RCC 7860 (cell line): ENCODE measurements at regions not wholly inside any gene's neighbourhood (a gene's known extent, or its start where the extent isn't known, plus 50 kb on each side); places are given as distances from the start of the nearest gene placed in this dataset.
"Not testable (repeated sequence)": the region's sequence is repeated elsewhere in the genome, so short reads cannot be mapped to it uniquely, and the experiment has no call there.

Source experiments
- DNase-seq: peaks from one replicate; pipeline ENCODE4 v3.0.0-alpha.2; 2015; ENCODE audit warnings: low spot score
- FAIRE-seq: peaks from 2 replicates; lab custom pipeline; 2012; peaks lifted over from hg19 to GRCh38; lab: Jason Lieb, UNC

DNA sequence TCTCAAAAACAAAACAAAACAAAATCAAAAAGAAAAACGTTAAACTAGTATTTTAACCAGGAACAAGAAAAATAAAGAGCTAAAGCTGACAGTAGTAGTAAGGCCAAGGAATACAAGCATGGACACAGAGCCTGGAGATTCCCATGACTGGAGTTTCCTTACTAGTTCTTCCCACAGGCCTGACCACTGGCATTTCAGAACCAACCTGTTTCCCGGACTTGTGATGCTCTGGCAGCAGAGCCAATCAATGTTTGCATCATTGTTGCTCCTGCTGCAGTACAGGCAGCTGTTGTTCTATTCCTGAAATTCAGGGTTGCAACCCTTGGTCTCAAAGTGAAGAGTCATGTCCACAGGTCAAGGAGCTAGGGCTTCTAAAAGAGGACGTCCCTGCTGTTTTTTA, 111.3 kb upstream of the WARS2 start:
- FAIRE-seq = no peak
- DNase-seq = no peak

- no peak for FAIRE-seq
- no peak for DNase-seq
Observed at GRCh38 chr1:119253366-119253765, 112.9 kb upstream of the WARS2 start.

- FAIRE-seq (no peak), DNase-seq (peak; percentile 17)
Observed at GRCh38 chr1:119254067-119254720, 113.7 kb upstream of the WARS2 start.

- DNase-seq, FAIRE-seq: not testable (repeated sequence)
Observed at GRCh38 chr1:119256089-119256488, 112.5 kb upstream of the HAO2 start.

DNA sequence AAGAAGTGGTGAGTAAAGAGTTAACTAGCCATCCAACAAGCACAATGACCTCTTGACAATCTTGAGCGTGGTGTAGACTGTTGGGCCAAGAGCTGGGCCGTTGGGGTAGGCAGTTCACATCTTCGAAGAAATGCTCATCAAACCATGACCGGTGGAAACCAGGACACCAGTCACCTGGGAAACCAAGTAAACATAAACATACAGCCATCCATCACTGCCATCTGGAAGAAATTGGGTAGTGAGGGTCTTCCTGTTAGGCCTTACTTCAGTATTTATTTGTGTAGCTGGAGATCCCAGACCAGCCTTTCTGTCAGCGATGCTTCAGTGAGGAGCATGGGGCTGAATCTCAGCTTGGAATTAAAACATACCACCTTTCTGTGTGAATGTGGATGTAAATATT, 108.1 kb upstream of the HAO2 start:
- no peak for FAIRE-seq
- no peak for DNase-seq

DNA sequence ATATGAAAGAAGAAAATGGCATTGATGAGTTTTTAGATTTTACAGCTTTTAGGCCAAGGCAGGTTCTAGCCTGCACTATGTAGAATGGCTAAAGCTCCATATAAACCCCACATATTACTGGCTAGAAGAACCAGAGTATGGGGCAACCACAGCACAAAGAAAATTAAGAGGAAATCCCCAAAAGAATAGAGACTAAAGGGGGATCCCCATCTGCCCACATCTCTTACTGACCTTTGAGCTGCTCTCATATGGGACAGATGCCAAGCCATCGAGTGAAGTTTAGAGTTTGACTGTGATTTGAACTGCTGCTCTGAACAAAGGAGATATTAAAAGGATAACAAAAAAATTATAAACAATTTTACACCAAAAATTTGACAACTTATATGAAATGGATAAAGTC, 102.2 kb upstream of the HAO2 start:
- DNase-seq = no peak
- no peak for FAIRE-seq

DNA sequence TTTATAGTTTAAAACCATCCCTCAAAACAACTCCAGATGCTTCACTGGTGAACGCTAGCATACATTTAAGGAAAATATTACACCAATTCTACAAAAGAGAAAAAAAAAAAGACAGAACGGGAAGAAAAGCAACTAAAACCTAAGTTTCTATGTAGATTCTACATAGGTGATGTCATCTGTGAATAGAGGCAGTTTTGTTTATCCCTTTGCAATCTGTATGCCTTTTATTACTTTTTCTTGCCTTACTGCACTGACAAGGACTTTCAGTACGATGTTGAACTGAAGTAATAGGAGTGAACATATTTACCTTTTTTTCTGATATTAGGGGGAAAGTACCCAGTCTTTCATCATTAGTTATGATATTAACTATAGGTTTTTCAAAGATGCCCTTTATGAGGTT, 101.7 kb upstream of the HAO2 start:
- DNase-seq = no peak
- FAIRE-seq = no peak

DNA sequence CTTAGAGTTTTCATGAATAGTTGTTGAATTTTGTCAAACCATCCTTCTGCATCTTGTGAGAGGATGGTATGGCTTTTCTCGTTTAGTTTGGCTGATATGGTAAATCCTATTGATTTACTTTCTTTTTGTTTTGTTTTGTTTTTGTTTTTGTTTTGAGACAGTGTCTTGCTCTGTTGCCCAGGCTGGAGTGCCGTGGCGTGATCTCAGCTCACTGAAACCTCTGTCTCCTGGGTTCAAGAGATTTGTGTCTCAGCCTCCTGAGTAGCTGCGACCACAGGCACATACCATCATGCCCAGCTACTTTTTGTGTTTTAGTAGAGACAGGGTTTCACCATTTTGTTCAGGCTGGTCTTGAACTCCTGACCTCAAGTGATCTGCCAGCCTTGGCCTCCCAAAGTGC, 101.3 kb upstream of the HAO2 start:
- not testable (repeated sequence) for DNase-seq, FAIRE-seq

DNA sequence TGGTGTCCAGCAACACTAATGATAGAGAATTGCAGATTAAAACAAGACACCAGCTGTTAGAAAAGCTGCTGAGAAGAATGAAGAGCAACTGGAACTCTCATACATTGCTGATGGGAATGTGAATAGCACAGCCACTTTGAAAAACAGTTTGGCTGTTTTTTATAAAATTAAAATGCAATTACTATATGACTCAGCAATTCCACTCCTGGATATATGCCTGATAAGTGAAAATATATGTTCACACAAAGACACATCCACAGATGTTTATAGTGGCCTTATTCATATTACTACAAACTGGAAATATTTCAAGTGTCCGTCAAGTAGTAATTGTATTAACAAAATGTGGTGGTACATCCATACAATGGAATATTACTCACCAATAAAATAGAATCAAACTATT, 99.7 kb upstream of the HAO2 start:
- FAIRE-seq (no peak), DNase-seq (no peak)

GRCh38 chr1:119275145-119276134, 93.1 kb upstream of the HAO2 start:
- FAIRE-seq = peak; percentile 66
- peak; percentile 56 for DNase-seq

DNA sequence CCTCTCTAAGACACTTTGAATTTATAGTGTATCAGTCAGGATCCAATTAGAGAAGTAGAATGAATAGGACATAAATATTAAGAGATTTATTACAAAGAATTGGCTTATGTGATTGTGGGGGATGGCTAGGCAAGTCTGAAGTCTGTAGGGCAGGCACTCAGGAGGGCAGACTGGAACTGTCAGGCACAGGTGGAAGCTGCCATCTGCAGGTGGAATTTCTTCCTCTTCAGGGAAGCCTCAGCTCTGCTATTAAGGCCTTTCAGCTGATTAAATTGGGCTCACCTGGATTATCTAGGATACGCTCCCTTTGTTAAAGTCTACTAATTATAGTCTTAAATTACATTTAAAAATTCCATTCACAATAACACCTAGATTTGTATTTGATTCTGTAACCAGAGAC, 92.0 kb upstream of the HAO2 start:
- FAIRE-seq (no peak), DNase-seq (no peak)

DNA sequence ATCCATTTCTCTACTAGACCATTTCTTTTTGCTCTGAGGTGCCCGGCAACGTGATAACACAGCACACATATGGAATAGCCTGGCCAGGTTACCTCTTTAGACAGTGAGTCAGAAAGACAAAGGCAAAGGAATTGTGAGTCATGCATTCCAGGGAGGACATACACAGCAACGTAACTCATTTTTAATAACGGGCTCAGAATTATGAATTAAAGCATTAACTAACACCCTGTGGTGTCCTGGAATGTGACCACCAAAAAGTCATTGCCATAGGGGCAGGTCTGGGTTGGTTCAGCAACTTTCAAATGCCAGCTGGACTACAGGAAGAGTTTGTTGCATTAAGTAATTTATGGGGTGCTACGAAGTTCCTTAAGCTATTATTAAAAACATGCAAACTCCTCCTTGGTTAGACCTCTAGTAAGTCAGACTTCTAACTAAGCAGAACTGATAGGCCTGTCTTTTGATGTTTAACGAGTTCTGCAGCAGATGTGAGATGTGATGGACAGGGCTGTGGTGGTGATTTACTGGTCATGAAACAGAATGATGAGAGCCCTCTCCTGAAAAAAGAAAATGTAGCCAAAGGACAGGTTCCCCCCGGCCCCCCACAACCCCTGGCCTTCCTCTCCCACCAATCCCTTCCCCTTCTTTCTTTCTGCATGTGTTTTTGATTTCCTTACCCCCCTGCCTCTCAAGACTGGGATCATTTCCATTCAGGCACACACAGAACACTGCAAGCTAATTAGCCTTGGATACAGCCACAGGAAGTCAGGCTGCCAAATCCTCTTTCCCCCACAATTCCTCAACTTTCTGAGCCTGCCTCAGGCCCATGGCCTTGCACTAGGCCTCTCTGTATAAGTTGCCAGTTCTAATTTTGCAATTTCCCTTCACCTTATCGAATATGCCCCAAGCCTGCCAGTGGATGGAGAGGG, 88.9 kb upstream of the HAO2 start:
- FAIRE-seq = peak; percentile 94
- DNase-seq = peak; percentile 96

DNA sequence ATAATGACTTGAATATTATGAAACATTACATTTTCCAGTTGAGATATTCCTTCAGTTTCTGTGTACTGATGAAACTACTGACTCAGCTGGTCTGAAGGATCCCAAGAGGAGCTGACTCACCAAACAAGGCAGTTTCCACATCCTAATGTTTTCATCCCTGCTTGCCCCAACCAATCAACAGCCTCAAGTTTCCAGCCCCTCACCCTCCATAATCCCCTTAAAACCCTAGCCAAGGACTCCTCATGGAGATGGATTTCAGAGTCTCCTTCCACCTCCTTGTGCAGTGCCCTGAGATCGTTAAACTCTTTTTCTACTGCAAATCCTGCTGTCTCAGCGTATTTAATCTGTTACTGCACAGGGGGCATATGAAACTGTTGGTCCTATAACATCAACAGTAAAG, 83.1 kb upstream of the HAO2 start:
- FAIRE-seq (peak; percentile 75), DNase-seq (peak; percentile 56)

- no peak for FAIRE-seq
Observed at GRCh38 chr1:119286587-119287181, 81.9 kb upstream of the HAO2 start.

GRCh38 chr1:119288751-119289150, 79.8 kb upstream of the HAO2 start:
- FAIRE-seq (no peak), DNase-seq (no peak)

More at GRCh38 chr1:119286587-119287181, 81.9 kb upstream of the HAO2 start:
- no peak for DNase-seq

- no peak for DNase-seq
- FAIRE-seq = no peak
Observed at GRCh38 chr1:119290297-119290696, 78.3 kb upstream of the HAO2 start.

DNA sequence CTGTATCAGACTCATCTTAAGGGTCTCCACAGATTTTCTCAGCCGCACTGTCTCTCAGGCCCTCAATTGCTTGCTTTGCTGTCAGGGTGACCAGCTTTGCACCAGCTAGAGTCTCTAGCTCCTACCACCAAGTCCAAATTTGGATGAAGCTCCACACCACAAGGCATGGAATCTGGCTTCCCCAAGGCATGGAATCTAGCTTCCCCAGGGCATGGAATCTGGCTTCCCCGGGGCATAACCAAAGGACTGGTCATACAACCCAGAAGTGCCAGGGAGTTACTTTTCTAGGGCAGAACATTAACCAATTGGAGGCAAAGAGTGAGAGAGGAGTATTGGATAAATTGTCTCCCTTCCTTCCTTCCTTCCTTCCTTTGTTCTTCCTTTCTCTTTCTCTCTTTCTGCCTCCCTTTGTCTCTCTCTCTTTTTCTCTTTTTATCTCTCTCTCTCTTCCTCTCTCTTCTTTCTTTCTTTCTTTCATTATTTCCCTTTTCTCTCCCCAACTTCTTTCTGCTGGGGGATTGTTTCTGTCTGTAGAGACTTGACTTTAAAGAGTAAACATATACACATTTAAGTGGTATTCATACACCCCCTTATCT, 76.9 kb upstream of the HAO2 start:
- FAIRE-seq (no peak), DNase-seq (no peak)

- DNase-seq (no peak), FAIRE-seq (no peak)
Observed at GRCh38 chr1:119293797-119294196, 74.8 kb upstream of the HAO2 start.

DNA sequence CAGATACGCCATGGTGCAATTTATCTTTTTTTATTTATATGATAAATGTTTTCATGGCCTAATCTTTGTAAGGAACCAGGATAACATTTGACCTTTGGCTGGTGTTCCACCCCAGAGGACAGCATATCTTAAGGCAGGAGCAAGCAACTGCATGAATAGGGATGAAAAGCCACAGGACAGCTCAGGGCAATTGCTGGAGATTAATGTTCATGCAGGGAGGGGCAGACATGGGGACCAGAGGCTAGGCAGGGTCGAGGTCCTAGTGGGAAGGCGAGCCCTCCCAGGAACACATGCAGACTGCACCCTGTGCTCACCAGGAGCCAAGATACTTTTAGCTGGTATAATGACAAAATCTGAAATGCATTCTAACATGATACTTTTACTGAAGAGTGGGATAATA, 74.4 kb upstream of the HAO2 start:
- DNase-seq = no peak
- FAIRE-seq = no peak

DNA sequence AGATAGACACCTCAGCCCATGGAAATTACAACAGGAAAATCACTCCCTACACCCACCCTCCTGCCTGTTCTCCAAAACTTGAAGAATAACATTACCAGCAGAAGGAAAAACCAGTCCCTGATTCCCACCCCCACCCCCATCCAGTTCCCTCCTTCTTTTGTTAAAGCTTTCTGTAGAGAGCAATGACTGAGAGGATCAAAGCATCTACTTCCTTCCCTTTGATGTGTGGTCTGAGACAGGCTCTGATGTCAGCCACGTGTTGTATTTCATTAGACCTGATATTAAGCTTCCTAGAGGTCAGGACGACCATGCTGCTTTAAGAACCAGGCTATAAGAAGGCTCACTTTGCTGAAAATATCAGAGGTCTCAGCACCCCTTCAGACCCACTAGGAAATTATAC, 73.9 kb upstream of the HAO2 start:
- no peak for FAIRE-seq
- DNase-seq = no peak
